NCI-H1105 treated with DMSO at 0.1 percent for 48 hours (cell line): ENCODE measurements at regions not wholly inside any gene's neighbourhood (a gene's known extent, or its start where the extent isn't known, plus 50 kb on each side); places are given as distances from the start of the nearest gene placed in this dataset.

Source experiments
- DNase-seq: peaks from one replicate; lab custom pipeline; 2025; lab: John Stamatoyannopoulos, UW

GRCh38 chr1:48164571-48164970 is 57.9 kb upstream of the SLC5A9 start:
- no peak for DNase-seq

- no peak for DNase-seq
Measured at GRCh38 chr1:48160486-48161132, 61.9 kb upstream of the SLC5A9 start.

GRCh38 chr1:48139275-48139674 is 83.2 kb upstream of the SLC5A9 start:
- DNase-seq: no peak

DNA sequence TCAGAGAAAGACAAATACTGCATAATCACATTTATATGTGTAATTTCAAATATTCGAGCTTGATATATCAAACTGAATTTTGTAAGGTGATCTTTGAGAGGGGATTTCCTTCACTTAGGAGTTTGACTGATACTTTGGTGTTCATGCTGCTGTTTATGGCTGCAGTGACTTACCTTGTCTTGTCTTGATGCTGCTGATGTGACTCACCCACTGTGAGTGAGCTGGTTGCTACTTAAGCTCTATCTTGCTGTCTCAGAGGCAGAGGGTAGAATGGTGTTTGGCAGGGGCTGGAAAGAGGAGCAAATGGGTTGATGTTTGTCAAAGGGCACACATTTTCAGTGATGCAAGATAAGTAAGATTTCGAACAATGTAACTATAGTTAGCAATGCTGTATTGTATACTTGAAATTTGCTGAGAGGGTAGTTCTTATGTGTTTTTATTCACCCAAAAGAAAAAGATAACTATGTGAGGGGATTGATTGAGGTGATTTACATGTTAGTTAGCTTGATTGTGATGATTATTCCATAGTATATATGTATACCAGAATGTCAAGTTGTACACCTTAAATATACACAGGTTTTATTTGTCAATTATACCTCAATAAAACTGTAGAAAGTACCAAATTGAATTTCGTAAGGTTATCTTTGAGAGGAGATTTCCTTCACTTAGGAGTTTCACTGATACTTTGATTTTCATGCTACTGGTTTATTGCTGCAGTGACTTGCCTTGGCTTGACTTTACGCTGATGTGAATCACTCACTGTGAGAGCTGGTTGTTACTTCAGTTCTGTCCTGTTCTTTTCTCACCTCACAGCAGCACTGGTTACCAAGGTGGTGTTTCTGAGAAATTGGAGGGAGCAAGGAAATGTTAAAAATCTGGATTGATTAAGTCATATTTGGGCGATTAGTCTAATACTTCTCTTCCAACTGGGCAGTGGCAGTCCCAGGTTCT is 94.5 kb upstream of the SLC5A9 start:
- no peak for DNase-seq

GRCh38 chr1:48123647-48124046 is 98.9 kb upstream of the SLC5A9 start:
- no peak for DNase-seq

GRCh38 chr1:48121955-48122354 is 100.6 kb upstream of the SLC5A9 start:
- DNase-seq: no peak

DNA sequence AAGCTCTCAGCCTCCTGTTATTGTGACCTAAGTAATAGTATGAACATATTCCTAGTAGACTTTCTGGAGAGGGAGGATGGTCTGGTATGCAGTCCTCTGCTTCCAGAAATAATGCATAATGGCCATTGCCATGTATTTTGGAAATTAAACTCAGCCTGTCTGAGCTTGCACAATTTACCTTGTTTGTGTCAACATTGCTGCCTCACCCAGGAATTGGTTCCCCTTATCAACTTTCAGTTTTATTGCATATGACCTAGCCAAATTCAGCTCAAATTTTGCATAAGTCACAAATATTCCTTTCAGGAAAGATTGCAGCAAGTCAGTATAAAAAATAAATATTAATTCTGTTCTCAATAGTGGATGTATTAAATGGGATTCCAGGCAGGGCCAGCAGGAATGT is 101.9 kb upstream of the SLC5A9 start:
- DNase-seq: no peak

DNA sequence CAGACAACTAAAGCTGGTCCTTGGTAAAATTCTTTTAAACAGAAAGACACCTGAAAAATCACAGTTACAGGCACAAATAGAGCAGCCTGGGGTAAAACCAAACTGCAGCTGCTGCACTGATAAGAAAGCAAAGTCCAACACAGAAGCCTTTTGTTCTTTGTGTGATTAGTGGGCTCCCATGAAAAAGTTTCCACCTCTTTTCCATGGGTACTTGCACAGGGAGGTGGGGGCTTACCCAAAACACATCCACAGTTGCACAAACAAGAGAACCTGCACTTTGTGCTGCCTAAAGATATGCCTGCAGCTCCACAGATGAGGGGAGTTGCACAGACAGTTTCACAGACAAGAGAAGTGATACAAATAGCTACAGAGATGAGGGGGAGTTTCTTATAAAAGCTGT is 106.7 kb upstream of the SLC5A9 start:
- no peak for DNase-seq

GRCh38 chr1:48114596-48115382 is 107.7 kb upstream of the SLC5A9 start:
- DNase-seq: no peak

- peak; percentile 67 for DNase-seq
Measured at GRCh38 chr1:48109390-48110013, 112.3 kb upstream of the TRABD2B start.

- no peak for DNase-seq
Measured at GRCh38 chr1:48107516-48107915, 110.3 kb upstream of the TRABD2B start.

GRCh38 chr1:48106049-48106448 is 108.9 kb upstream of the TRABD2B start:
- DNase-seq: no peak

DNA sequence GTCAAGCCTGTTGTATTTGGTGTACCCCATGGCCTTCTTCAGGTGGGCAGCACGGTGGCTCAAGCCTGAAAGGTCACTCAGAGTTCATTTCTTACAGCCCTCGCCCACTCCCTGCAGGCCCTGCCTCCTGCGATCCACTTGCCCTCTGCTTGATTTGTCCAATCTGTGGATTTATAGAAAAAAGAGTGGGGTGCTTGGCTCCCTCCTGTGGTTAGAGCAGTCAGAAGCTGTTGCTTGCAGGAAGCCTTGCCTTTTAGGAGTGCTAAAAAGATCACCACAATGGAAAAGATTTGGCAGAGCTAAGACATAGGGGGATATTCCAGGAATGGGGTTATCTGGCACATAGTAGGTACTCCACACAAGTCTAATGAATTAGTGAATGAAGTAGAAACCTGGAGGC is 108.0 kb upstream of the TRABD2B start:
- no peak for DNase-seq

DNA sequence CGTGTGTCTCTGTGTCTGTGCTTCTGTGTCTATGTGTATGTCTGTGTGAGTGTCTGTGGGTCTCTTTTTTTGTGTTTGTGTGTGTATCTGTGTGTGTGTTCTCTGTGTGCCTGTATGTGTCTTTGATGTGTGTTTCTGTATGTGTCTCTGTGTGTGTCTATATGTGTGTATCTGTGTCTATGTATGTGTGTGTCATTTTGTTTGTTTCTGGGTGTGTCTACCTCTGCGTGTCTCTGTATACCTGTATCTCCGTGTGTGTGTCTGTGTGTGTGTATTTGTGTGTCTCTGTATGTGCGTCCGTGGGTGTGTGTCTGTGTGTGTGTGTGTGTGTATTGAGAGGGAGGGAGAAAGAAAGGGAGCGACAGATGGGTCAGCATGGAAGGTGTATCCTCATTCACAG is 106.3 kb upstream of the TRABD2B start:
- DNase-seq: no peak

DNA sequence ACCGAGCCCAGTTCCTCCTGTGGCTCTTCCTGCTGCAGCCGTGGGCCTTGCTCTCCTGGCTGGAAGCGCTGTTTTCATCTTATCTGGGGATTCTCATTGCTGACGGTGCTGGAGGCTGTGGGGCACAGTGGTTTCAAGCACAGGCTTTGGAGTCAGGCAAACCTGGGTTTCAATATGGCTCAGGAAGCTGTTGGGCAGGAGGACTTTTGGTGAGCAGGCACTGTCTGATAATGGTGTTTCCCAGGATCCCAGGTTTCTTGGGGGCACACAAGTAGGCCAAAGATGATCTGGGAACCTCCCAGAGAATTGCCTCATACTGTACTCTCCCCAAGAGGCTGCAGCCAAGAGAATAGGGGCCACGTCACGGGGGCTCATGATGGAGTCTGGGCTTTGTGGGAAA is 105.6 kb upstream of the TRABD2B start:
- no peak for DNase-seq

GRCh38 chr1:48099072-48099773 is 102.0 kb upstream of the TRABD2B start:
- peak; percentile 20 for DNase-seq

DNA sequence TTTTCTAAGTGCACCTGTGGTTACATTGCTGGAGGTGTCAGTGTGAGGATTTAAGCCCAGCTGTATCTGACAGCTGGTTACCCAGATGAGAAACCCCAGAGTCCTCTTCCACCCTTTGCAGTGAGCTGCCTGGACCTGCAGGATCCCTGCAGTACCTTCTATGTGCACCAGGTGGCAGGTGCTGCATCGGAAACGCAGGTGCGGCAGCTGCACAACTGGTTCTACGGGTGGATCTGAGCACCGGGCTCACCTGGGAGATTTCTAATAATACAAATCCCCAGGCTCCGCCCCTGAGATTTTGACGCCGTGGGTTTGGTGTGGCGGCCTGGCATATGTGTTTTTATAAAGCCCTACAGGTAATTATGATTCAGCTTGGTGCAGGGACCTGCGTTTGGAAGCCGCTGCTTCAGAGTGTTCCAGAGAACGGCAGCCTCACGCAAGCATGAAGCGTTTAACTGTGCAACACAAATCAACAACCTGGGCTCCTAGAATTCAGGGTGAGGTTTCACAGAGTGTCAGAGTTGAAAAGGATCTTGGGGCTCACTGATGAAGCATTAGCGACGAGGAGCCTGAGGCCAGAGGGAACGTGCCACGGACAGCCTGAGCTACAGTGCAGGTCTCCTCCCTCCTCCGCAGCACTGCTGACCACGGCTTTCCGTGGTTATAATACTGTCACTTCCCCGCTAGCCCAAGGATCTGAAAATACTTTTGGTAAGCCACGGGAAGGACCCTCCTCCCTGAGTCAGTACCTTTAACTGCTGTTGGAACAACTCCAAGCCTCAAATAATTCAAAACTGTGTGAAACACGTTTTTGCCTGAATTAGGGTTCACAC is 96.7 kb upstream of the TRABD2B start:
- peak; percentile 84 for DNase-seq

DNA sequence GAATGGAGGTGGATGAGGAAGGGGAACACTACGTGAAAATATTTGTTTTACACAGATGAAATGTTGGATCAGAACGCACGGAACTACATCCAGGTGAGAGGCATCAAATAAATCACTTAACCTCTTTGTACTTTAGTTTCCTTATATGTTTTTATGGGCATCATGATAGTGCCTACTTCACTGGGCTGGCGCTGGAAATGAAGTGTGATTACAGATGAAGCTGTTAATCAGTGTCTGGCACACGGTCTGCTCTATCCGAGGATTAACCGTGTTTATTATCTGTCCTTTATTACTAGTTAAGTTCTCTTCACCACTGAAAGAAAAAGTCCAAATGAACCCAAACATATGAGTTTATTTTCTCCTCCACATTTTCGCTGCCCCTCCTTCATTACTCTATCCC is 96.0 kb upstream of the TRABD2B start:
- DNase-seq: no peak

DNA sequence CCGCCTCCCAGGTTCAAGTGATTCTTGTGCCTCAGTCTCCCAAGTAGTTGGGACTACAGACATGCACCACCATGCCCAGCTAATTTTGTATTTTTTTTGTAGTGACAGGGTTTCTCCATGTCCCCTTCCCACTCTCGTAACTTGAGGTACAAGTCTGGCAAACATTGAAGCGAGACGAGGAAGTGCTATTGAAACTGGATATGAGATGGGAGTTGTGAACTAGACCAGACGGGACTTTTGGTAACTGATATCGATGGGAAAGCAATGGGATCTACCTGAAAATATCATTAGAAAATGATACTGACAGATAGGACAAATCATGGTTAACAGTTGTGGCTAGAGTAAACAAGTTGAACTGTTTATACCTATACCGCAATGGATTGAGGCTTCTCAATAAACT is 95.2 kb upstream of the TRABD2B start:
- no peak for DNase-seq

DNA sequence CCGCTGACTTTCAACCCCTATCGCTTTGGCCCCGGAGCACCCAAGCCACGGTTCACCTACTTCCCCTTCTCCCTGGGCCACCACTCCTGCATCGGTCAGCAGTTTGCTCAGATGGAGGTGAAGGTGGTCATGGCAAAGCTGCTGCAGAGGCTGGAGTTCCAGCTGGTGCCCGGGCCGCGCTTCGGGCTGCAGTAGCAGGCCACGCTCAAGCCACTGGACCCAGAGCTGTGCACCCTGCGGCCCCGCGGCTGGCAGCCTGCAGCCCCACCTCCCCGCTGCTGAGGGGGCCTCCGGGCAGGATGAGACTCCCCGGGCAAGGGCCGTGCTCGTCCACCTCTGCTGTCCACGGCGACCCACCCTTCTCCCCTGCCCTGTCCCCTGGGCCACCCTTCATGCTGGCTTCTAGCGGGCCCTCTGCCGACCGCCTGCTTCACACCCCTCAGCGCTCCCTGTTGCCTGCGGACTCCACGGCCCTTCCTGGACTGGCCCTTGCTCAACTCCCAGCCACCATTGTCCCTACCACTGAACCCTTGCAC is 92.2 kb upstream of the TRABD2B start:
- no peak for DNase-seq
